HepG2 (cell line): ENCODE measurements at regions not wholly inside any gene's neighbourhood (a gene's known extent, or its start where the extent isn't known, plus 50 kb on each side); places are given as distances from the start of the nearest gene placed in this dataset.

Experiments
- ATAC-seq: fragments of 200-7000 bp; cut with Tn5 transposase; 3 replicates; pipeline ENCODE4 v1.9.1; 2020; ENCODE audit warnings: mild to moderate bottlenecking, moderate library complexity
- BruUV-seq: library from RNA; stranded (reverse); fragments of 400-500 nt; replicated peaks from 2 replicates; lab custom pipeline; 2021; lab: Mats Ljungman, UMichigan
- CTCF ChIA-PET: fragments of 300-600 bp; formaldehyde crosslinking; extraction: SDS; loops from one replicate; lab custom pipeline; 2021; ENCODE audit warnings: low total read pairs, inconsistent platforms, low intra/inter-chr PET ratio; lab: Yijun Ruan, JAX
- POLR2A ChIA-PET: fragments of 350-600 bp; sonication (Branson Sonifier 250); formaldehyde crosslinking; loops from one replicate; lab custom pipeline; 2020; ENCODE audit warnings: antibody characterized with exemption, inconsistent platforms; lab: Yijun Ruan, JAX
- DNase-seq: peaks from one replicate; pipeline ENCODE4 v3.0.0-alpha.2; 2015; ENCODE audit warnings: low spot score
- FAIRE-seq: peaks from 3 replicates; lab custom pipeline; 2011; peaks lifted over from hg19 to GRCh38; lab: Jason Lieb, UNC
- H2AFZ ChIP-seq: one replicate; pipeline ENCODE4 v1.6.1; 2011; ENCODE audit warnings: low read length, inconsistent platforms
- H3K27ac ChIP-seq: fragments of 300-600 bp; 3 replicates; pipeline ENCODE4 v1.8.0; 2011; ENCODE audit warnings: mixed run types, mild to moderate bottlenecking, mixed read lengths, low read length, inconsistent platforms; ENCODE audit not compliant: insufficient read depth; ENCODE audit errors: extremely low read length
- H3K27me3 ChIP-seq, 2 experiments: fragments of 200-600 bp in 1 of 2; 2 replicates in 1 of 2; 3 replicates in 1 of 2; pipeline versions ENCODE4 v1.6.0 to v1.8.0; 2011; ENCODE audit warnings: low read length in 2 of 2, mild to moderate bottlenecking in 2 of 2, moderate library complexity in 2 of 2, inconsistent platforms in 1 of 2; ENCODE audit not compliant: insufficient read depth in 2 of 2, control insufficient read depth in 1 of 2
- H3K36me3 ChIP-seq, 2 experiments: fragments of 200-600 bp in 1 of 2; replicated peaks in 1 of 2; 2 replicates in 1 of 2; 3 replicates in 1 of 2; pipeline versions ENCODE4 v1.5.1 to v1.8.0; 2011; ENCODE audit warnings: low read length in 2 of 2, inconsistent platforms in 1 of 2; ENCODE audit not compliant: insufficient read depth in 2 of 2, control insufficient read depth in 1 of 2
- H3K4me1 ChIP-seq: 2 replicates; pipeline ENCODE4 v1.5.1; 2012; ENCODE audit warnings: low read length, inconsistent platforms; ENCODE audit not compliant: insufficient read depth
- H3K4me2 ChIP-seq: 2 replicates; pipeline ENCODE4 v1.6.0; 2011; ENCODE audit warnings: low read depth, low read length, inconsistent platforms
- H3K4me3 ChIP-seq, 3 experiments: fragments of 200-600 bp in 1 of 3; sonication (generic), shearing (Covaris generic) in 1 of 3; replicated peaks in 1 of 3; 2 replicates each; pipeline ENCODE4 v1.5.1; 2011 to 2016; ENCODE audit warnings: low read length in 3 of 3, inconsistent platforms in 2 of 3, low read depth in 2 of 3, mild to moderate bottlenecking in 2 of 3, control low read depth in 1 of 3, mixed read lengths in 1 of 3; ENCODE audit not compliant: insufficient read depth in 1 of 3
- H3K79me2 ChIP-seq: one replicate; pipeline ENCODE4 v1.6.1; 2011; ENCODE audit warnings: low read length, inconsistent platforms; ENCODE audit not compliant: insufficient read depth
- H3K9ac ChIP-seq: 2 replicates; pipeline ENCODE4 v1.6.0; 2011; ENCODE audit warnings: mild to moderate bottlenecking, low read depth, low read length, inconsistent platforms; ENCODE audit not compliant: insufficient read depth
- H3K9me3 ChIP-seq: 2 replicates; pipeline ENCODE4 v1.5.1; 2012; ENCODE audit warnings: mild to moderate bottlenecking, low read length
- H4K20me1 ChIP-seq: 2 replicates; pipeline ENCODE4 v1.6.0; 2011; ENCODE audit warnings: inconsistent platforms, mild to moderate bottlenecking, low read length, moderate library complexity; ENCODE audit not compliant: insufficient read depth
- AGO2 ChIP-seq: fragments of 200-400 bp; formaldehyde crosslinking; optimal IDR thresholded peaks from 2 replicates; pipeline ENCODE3; 2017; ENCODE audit warnings: mild to moderate bottlenecking, low read depth, low read length, moderate library complexity
- ATRX ChIP-seq: sonication (generic); formaldehyde crosslinking; IDR thresholded peaks from 2 replicates; pipeline ENCODE4 v1.4.0; 2020; ENCODE audit warnings: missing genetic modification reagents, borderline replicate concordance
- ELF4 ChIP-seq: sonication (generic); formaldehyde crosslinking; IDR thresholded peaks from 2 replicates; pipeline ENCODE4 v1.5.0; 2020; ENCODE audit warnings: missing genetic modification reagents, mild to moderate bottlenecking, moderate library complexity, borderline replicate concordance
- FOSL1 ChIP-seq: sonication (generic); formaldehyde crosslinking; IDR thresholded peaks from 2 replicates; pipeline ENCODE4 v1.9.0; 2021; ENCODE audit warnings: missing genetic modification reagents, borderline replicate concordance
- HOXA7 ChIP-seq: sonication (generic); formaldehyde crosslinking; IDR thresholded peaks from 2 replicates; pipeline ENCODE4 v1.8.1; 2022; ENCODE audit warnings: mild to moderate bottlenecking, missing genetic modification reagents, moderate library complexity
- KDM5B ChIP-seq: sonication (generic); formaldehyde crosslinking; IDR thresholded peaks from 2 replicates; pipeline ENCODE4 v1.4.0; 2020; ENCODE audit warnings: missing genetic modification reagents, mild to moderate bottlenecking, borderline replicate concordance
- MTA3 ChIP-seq: sonication (generic); formaldehyde crosslinking; IDR thresholded peaks from 2 replicates; pipeline ENCODE4 v1.4.0; 2020; ENCODE audit warnings: missing genetic modification reagents
- ZC3H4 ChIP-seq: sonication (generic); formaldehyde crosslinking; IDR thresholded peaks from 2 replicates; pipeline ENCODE4 v1.4.0; 2020; ENCODE audit warnings: missing genetic modification reagents, borderline replicate concordance
- ZNF180 ChIP-seq: sonication (generic); formaldehyde crosslinking; IDR thresholded peaks from 2 replicates; pipeline ENCODE4 v1.4.0; 2020; ENCODE audit warnings: low read depth, missing genetic modification reagents, borderline replicate concordance
- ZNF331 ChIP-seq: sonication (generic); formaldehyde crosslinking; IDR thresholded peaks from 2 replicates; pipeline ENCODE4 v1.4.0; 2020; ENCODE audit warnings: missing genetic modification reagents
- ZNF777 ChIP-seq: sonication (generic); formaldehyde crosslinking; IDR thresholded peaks from 2 replicates; pipeline ENCODE4 v1.4.0; 2020; ENCODE audit warnings: missing genetic modification reagents
- WGBS: methylation state at CpG from one replicate; pipeline ENCODE4 v1.1.6; 2017; ENCODE audit warnings: low lambda C conversion rate; 5-methylcytosine and 5-hydroxymethylcytosine counted together
- in situ Hi-C: cut with HindIII; loops from 2 replicates; pipeline ENCODE4 v1.10.0; 2017; ENCODE audit warnings: low pct_unique_long_range_greater_than_20kb; ENCODE audit not compliant: extremely low pct_ligation_motif_present
- intact Hi-C: fragments of 100-400 bp; cut with micrococcal nuclease; formaldehyde crosslinking; loops from one replicate; pipeline ENCODE4 v1.10.0; 2022; ENCODE audit not compliant: unreplicated experiment
- TF ChIP-seq, protein P1 (sequence below): sonication (generic); formaldehyde crosslinking; IDR thresholded peaks from 2 replicates; pipeline ENCODE4 v1.4.0; 2020; ENCODE audit warnings: missing genetic modification reagents, borderline replicate concordance
- TF ChIP-seq, protein P2 (sequence below): sonication (generic); formaldehyde crosslinking; IDR thresholded peaks from 2 replicates; pipeline ENCODE4 v1.5.0; 2020; ENCODE audit warnings: missing genetic modification reagents

DNA sequence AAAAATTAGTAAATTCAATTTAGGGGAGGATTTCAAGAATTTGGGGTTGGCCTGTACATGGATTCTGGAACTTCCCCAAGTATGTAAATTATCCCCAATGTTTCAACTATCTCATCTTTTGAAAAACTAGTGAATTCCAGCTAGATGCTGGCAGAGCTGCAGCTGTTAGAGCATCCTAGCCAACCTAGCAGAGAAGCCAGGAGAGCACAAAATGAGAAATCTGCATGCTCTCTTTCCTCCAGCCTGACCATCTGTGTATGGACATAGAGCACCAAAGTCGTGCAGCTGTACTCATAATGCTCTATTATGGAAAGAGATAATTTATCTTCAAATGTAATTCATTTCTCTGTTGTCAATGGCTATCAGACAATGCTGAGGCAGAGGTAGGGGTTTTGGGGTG lies 1217.7 kb downstream of the PCDH19 start:
- no peak overlapping the region for H2AFZ ChIP-seq
- H3K4me3 ChIP-seq, result no peak overlapping the region
- no peaks in the 10 kb centered on the region for H3K27me3 ChIP-seq
- no peak for DNase-seq
- intact Hi-C loops, result no loop called here
- H3K9ac ChIP-seq, result no peak overlapping the region
- no peak for TF ChIP-seq ZNF331 (CRISPR knock-in tag)
- no peak for TF ChIP-seq ZC3H4 (CRISPR knock-in tag)
- TF ChIP-seq, protein P1, sequence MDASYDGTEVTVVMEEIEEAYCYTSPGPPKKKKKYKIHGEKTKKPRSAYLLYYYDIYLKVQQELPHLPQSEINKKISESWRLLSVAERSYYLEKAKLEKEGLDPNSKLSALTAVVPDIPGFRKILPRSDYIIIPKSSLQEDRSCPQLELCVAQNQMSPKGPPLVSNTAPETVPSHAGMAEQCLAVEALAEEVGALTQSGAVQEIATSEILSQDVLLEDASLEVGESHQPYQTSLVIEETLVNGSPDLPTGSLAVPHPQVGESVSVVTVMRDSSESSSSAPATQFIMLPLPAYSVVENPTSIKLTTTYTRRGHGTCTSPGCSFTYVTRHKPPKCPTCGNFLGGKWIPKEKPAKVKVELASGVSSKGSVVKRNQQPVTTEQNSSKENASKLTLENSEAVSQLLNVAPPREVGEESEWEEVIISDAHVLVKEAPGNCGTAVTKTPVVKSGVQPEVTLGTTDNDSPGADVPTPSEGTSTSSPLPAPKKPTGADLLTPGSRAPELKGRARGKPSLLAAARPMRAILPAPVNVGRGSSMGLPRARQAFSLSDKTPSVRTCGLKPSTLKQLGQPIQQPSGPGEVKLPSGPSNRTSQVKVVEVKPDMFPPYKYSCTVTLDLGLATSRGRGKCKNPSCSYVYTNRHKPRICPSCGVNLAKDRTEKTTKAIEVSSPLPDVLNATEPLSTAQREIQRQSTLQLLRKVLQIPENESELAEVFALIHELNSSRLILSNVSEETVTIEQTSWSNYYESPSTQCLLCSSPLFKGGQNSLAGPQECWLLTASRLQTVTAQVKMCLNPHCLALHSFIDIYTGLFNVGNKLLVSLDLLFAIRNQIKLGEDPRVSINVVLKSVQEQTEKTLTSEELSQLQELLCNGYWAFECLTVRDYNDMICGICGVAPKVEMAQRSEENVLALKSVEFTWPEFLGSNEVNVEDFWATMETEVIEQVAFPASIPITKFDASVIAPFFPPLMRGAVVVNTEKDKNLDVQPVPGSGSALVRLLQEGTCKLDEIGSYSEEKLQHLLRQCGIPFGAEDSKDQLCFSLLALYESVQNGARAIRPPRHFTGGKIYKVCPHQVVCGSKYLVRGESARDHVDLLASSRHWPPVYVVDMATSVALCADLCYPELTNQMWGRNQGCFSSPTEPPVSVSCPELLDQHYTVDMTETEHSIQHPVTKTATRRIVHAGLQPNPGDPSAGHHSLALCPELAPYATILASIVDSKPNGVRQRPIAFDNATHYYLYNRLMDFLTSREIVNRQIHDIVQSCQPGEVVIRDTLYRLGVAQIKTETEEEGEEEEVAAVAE (CRISPR knock-in tag), result no peak
- TF ChIP-seq KDM5B, result no peak
- TF ChIP-seq FOSL1 (CRISPR knock-in tag), result no peak
- TF ChIP-seq HOXA7, result no peak
- no peak for TF ChIP-seq MTA3 (CRISPR knock-in tag)
- TF ChIP-seq ELF4 (CRISPR knock-in tag), result no peak
- TF ChIP-seq, protein P2, sequence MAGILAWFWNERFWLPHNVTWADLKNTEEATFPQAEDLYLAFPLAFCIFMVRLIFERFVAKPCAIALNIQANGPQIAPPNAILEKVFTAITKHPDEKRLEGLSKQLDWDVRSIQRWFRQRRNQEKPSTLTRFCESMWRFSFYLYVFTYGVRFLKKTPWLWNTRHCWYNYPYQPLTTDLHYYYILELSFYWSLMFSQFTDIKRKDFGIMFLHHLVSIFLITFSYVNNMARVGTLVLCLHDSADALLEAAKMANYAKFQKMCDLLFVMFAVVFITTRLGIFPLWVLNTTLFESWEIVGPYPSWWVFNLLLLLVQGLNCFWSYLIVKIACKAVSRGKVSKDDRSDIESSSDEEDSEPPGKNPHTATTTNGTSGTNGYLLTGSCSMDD (CRISPR knock-in tag), result no peak
- TF ChIP-seq ATRX (CRISPR knock-in tag), result no peak
- no peak for TF ChIP-seq ZNF180 (CRISPR knock-in tag)
- TF ChIP-seq AGO2, result no peak
- TF ChIP-seq ZNF777 (CRISPR knock-in tag), result no peak
- H3K4me2 ChIP-seq, result no peak overlapping the region
- FAIRE-seq, result no peak
- H3K36me3 ChIP-seq, result no peaks in the 10 kb centered on the region
- no CpG with 5 or more reads among the region's 1 CpG for whole genome bisulfite sequencing
- H4K20me1 ChIP-seq, result no peaks in the 10 kb centered on the region
- CTCF ChIA-PET, result no interaction called here
- BruUV-seq, result no TSS peak
- POLR2A ChIA-PET, result no interaction called here
- in situ Hi-C loops, result no loop called here
- no peaks in the 10 kb centered on the region for H3K4me1 ChIP-seq
- no peaks in the 10 kb centered on the region for H3K79me2 ChIP-seq
- no peaks in the 10 kb centered on the region for H3K9me3 ChIP-seq
- ATAC-seq, result no peak
- no peak overlapping the region for H3K27ac ChIP-seq
